ENCODE measurements at regions not wholly inside any gene's neighbourhood (a gene's known extent, or its start where the extent isn't known, plus 50 kb on each side); places are given as distances from the start of the nearest gene placed in this dataset.

- no peak for TF ChIP-seq CTCF (conservative IDR thresholded peaks at IDR 0.05; ENCODE audit: low read depth in 2 of 2)
- TF ChIP-seq CREB1 (CRISPR knock-in tag; IDR thresholded peaks at IDR 0.05; ENCODE audit: low read depth), result no peak
- no peak for TF ChIP-seq EZH2phosphoT487 (IDR thresholded peaks at IDR 0.05; ENCODE audit: unreplicated experiment)
- TF ChIP-seq REST (IDR thresholded peaks at IDR 0.05; ENCODE audit: unreplicated experiment), result no peak
- TF ChIP-seq ZNF114 (CRISPR knock-in tag; IDR thresholded peaks at IDR 0.05), result no peak
- no peak for TF ChIP-seq POLR2AphosphoS5 (IDR thresholded peaks at IDR 0.05; ENCODE audit: low read depth)
- no peak for TF ChIP-seq EZH2 (IDR thresholded peaks at IDR 0.05; ENCODE audit: low read depth, unreplicated experiment)
- TF ChIP-seq NANOG (IDR thresholded peaks at IDR 0.05; ENCODE audit: borderline replicate concordance), result no peak
Observed at GRCh38 chr10:94111367-94111766, 117.6 kb downstream of the PLCE1 start (continued).

- Mint-ChIP-seq H3K4me3 (no peak overlapping the region), H3K36me3 (ENCODE audit: low read depth) (no peaks in the 10 kb centered on the region), H3K27ac (no peak overlapping the region), H3K27me3 (ENCODE audit: insufficient read depth, low read depth, poor library complexity) (no peaks in the 10 kb centered on the region), H3K4me1 (no peaks in the 10 kb centered on the region), H3K9me3 (no peaks in the 10 kb centered on the region)
- H4K20me1 ChIP-seq (replicated peaks; ENCODE audit: insufficient read depth), result no peaks in the 10 kb centered on the region
- peaks cover 3% of the 10 kb centered on the region; the same call in 1 of the 2 replicates for H3K9me2 ChIP-seq (ENCODE audit: insufficient read depth)
- DNase-seq (ENCODE audit: low spot score) (no peak), ATAC-seq (no peak)
- H2AFZ ChIP-seq, result no peak overlapping the region
- no peaks in the 10 kb centered on the region for H3K79me2 ChIP-seq (replicated peaks; ENCODE audit: insufficient read depth)
- H3K4me3 ChIP-seq, result no peak overlapping the region
- H3K27ac ChIP-seq (ENCODE audit: low read depth), result no peak overlapping the region
- no peak overlapping the region for H3K4me2 ChIP-seq
- no peaks in the 10 kb centered on the region for H3F3A ChIP-seq (replicated peaks; ENCODE audit: low read depth)
- no peaks in the 10 kb centered on the region for H3K36me3 ChIP-seq (ENCODE audit: insufficient read depth)
- no peaks in the 10 kb centered on the region for H3K27me3 ChIP-seq (ENCODE audit: insufficient read depth)
- no peaks in the 10 kb centered on the region for H3K4me1 ChIP-seq (ENCODE audit: insufficient read depth)
- no peak for TF ChIP-seq EZH2 (IDR thresholded peaks at IDR 0.05; ENCODE audit: low read depth, unreplicated experiment)
- no peak for TF ChIP-seq NANOG (IDR thresholded peaks at IDR 0.05; ENCODE audit: borderline replicate concordance)
- TF ChIP-seq ETS1 (IDR thresholded peaks at IDR 0.05), result no peak
- no peak for TF ChIP-seq CREB1 (CRISPR knock-in tag; IDR thresholded peaks at IDR 0.05; ENCODE audit: low read depth)
- TF ChIP-seq JUNB (IDR thresholded peaks at IDR 0.05; ENCODE audit: unreplicated experiment), result no peak
- no peak for TF ChIP-seq REST (IDR thresholded peaks at IDR 0.05; ENCODE audit: unreplicated experiment)
- TF ChIP-seq STAT1 (IDR thresholded peaks at IDR 0.05; ENCODE audit: unreplicated experiment), result no peak
- no peak for TF ChIP-seq POLR2AphosphoS5 (IDR thresholded peaks at IDR 0.05; ENCODE audit: low read depth)
Observed at GRCh38 chr10:94112321-94112720, 118.6 kb downstream of the PLCE1 start.

Measured in GM23338 (cell line).